HG03378 (cell line): ENCODE measurements at regions not wholly inside any gene's neighbourhood (a gene's known extent, or its start where the extent isn't known, plus 50 kb on each side); places are given as distances from the start of the nearest gene placed in this dataset.

Experiments used
- ATAC-seq: cut with Tn5 transposase; IDR thresholded peaks from one replicate; pipeline ENCODE4 v1.9.1; 2021; ENCODE audit warnings: mild to moderate bottlenecking, moderate library complexity; ENCODE audit not compliant: unreplicated experiment

- no peak for ATAC-seq
Measured at GRCh38 chr15:69929905-69930630, 167.6 kb downstream of the TLE3 start.

- no peak for ATAC-seq
Measured at GRCh38 chr15:69930754-69931153, 167.0 kb downstream of the TLE3 start.

- ATAC-seq = no peak
Measured at GRCh38 chr15:69931156-69931555, 166.6 kb downstream of the TLE3 start.

GRCh38 chr15:69934607-69935006, 163.1 kb downstream of the TLE3 start:
- no peak for ATAC-seq

- ATAC-seq = no peak
Measured at GRCh38 chr15:69939513-69940440, 157.9 kb downstream of the TLE3 start.

GRCh38 chr15:69940441-69941300, 157.0 kb downstream of the TLE3 start:
- ATAC-seq = no peak

GRCh38 chr15:69941301-69941605, 156.5 kb downstream of the TLE3 start:
- no peak for ATAC-seq

- ATAC-seq = no peak
Measured at GRCh38 chr15:69941706-69942495, 155.8 kb downstream of the TLE3 start.

GRCh38 chr15:69943637-69944036, 154.1 kb downstream of the TLE3 start:
- no peak for ATAC-seq

- ATAC-seq = no peak
Measured at GRCh38 chr15:69945729-69946128, 152.0 kb downstream of the TLE3 start.

GRCh38 chr15:69946870-69947269, 150.8 kb downstream of the TLE3 start:
- no peak for ATAC-seq

- ATAC-seq = no peak
Measured at GRCh38 chr15:69947394-69947793, 150.3 kb downstream of the TLE3 start.

GRCh38 chr15:69949485-69949884, 148.2 kb downstream of the TLE3 start:
- no peak for ATAC-seq

GRCh38 chr15:69951256-69951897, 146.3 kb downstream of the TLE3 start:
- ATAC-seq = no peak

GRCh38 chr15:69951898-69952555, 145.7 kb downstream of the TLE3 start:
- no peak for ATAC-seq

GRCh38 chr15:69953051-69953450, 144.7 kb downstream of the TLE3 start:
- no peak for ATAC-seq

GRCh38 chr15:69953816-69954215, 143.9 kb downstream of the TLE3 start:
- ATAC-seq = no peak

- no peak for ATAC-seq
Measured at GRCh38 chr15:69954666-69955065, 143.1 kb downstream of the TLE3 start.

GRCh38 chr15:69955240-69955894, 142.3 kb downstream of the TLE3 start:
- ATAC-seq = no peak
